PFSK-1 (cell line): ENCODE measurements at regions not wholly inside any gene's neighbourhood (a gene's known extent, or its start where the extent isn't known, plus 50 kb on each side); places are given as distances from the start of the nearest gene placed in this dataset.

Experiments used
- FOXP2 ChIP-seq: optimal IDR thresholded peaks from 2 replicates; pipeline ENCODE3; 2011; ENCODE audit warnings: borderline replicate concordance, control low read depth, inconsistent platforms; ENCODE audit not compliant: insufficient read depth; ENCODE audit errors: extremely low read length, extremely low read depth
- POLR2AphosphoS5 ChIP-seq: IDR thresholded peaks from 2 replicates; pipeline ENCODE4 v1.6.1; 2012; ENCODE audit warnings: low read depth, mild to moderate bottlenecking, control low read depth, low read length, moderate library complexity
- REST ChIP-seq, 2 experiments: IDR thresholded peaks; 2 replicates each; pipeline versions ENCODE4 v1.6.1 to v1.8.0; 2011 to 2012; ENCODE audit warnings: low read depth in 2 of 2, low read length in 2 of 2, control low read depth in 1 of 2, inconsistent platforms in 1 of 2, mild to moderate bottlenecking in 1 of 2, moderate library complexity in 1 of 2; ENCODE audit not compliant: insufficient read depth in 1 of 2
- SIN3A ChIP-seq: IDR thresholded peaks from 2 replicates; pipeline ENCODE4 v1.6.1; 2012; ENCODE audit warnings: mild to moderate bottlenecking, low read length, moderate library complexity, borderline replicate concordance; ENCODE audit not compliant: insufficient read depth
- TAF1 ChIP-seq: IDR thresholded peaks from 2 replicates; pipeline ENCODE4 v1.6.1; 2012; ENCODE audit warnings: low read length, control low read depth, borderline replicate concordance; ENCODE audit not compliant: insufficient read depth

- TF ChIP-seq POLR2AphosphoS5 (no peak), SIN3A (no peak), TAF1 (no peak), REST (IDR thresholded peaks at IDR 0.05; ENCODE audit: insufficient read depth in 1 of 2, low read depth in 2 of 2, low read length in 2 of 2) (no peak), FOXP2 (no peak)
Measured at GRCh38 chr12:46509135-46509534, 136.6 kb upstream of the SLC38A2 start.

- no peak for TF ChIP-seq REST (IDR thresholded peaks at IDR 0.05; ENCODE audit: insufficient read depth in 1 of 2, low read depth in 2 of 2, low read length in 2 of 2)
Measured at GRCh38 chr12:46508651-46509050, 136.1 kb upstream of the SLC38A2 start.

- TF ChIP-seq REST (IDR thresholded peaks at IDR 0.05; ENCODE audit: insufficient read depth in 1 of 2, low read depth in 2 of 2, low read length in 2 of 2) (no peak), TAF1 (no peak), POLR2AphosphoS5 (no peak), FOXP2 (no peak), SIN3A (no peak)
Measured at GRCh38 chr12:46507766-46508165, 135.2 kb upstream of the SLC38A2 start.

GRCh38 chr12:46506961-46507360 is 134.4 kb upstream of the SLC38A2 start:
- TF ChIP-seq POLR2AphosphoS5: no peak

GRCh38 chr12:46506198-46506597 is 133.6 kb upstream of the SLC38A2 start:
- TF ChIP-seq TAF1 (no peak), REST (IDR thresholded peaks at IDR 0.05; ENCODE audit: insufficient read depth in 1 of 2, low read depth in 2 of 2, low read length in 2 of 2) (no peak), FOXP2 (no peak), SIN3A (no peak), POLR2AphosphoS5 (no peak)
